ENCODE measurements at regions not wholly inside any gene's neighbourhood (a gene's known extent, or its start where the extent isn't known, plus 50 kb on each side); places are given as distances from the start of the nearest gene placed in this dataset.
"Not testable (repeated sequence)": the region's sequence is repeated elsewhere in the genome, so short reads cannot be mapped to it uniquely, and the experiment has no call there.

GRCh38 chr18:1488957-1489356 lies 584.3 kb downstream of the ADCYAP1 start:
- POLR2A ChIA-PET, result no interaction called here

DNA sequence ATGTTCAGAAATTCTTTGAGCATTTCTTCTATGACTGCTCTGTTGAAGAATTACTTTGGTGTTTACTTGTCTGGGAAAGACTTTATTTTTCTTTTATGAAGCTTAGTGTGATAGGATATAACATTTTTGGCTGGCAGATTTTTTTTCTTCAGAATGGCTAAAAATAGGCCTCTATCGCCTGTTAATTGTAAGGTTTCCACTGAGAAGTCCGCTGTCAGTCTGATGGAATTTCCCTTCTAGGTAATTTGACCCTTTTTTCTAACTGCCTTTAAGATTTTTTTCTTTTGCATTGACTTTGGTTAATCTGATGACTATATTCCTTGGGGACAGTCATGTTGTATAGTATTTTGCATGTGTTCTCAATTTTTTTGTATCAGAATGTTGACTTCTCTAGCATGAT lies 590.7 kb downstream of the ADCYAP1 start:
- ChIA-PET CTCF (no interaction called here), POLR2A (no interaction called here)
- Mint-ChIP-seq H3K9me3 (ENCODE audit: insufficient read depth) (peaks cover 4% of the 10 kb centered on the region), H3K4me1 (ENCODE audit: low read depth) (no peaks in the 10 kb centered on the region), H3K4me3 (no peak overlapping the region), H3K27ac (no peak overlapping the region), H3K36me3 (ENCODE audit: low read depth) (no peaks in the 10 kb centered on the region), H3K27me3 (ENCODE audit: low read depth) (no peaks in the 10 kb centered on the region)
- ATAC-seq (no peak), DNase-seq (no peak)

More at GRCh38 chr18:1488957-1489356, 584.3 kb downstream of the ADCYAP1 start:
- Mint-ChIP-seq H3K9me3 (ENCODE audit: insufficient read depth) (no peaks in the 10 kb centered on the region), H3K27ac (no peak overlapping the region), H3K4me1 (ENCODE audit: low read depth) (no peaks in the 10 kb centered on the region), H3K27me3 (ENCODE audit: low read depth) (no peaks in the 10 kb centered on the region), H3K36me3 (ENCODE audit: low read depth) (no peaks in the 10 kb centered on the region), H3K4me3 (no peak overlapping the region)
- ATAC-seq (no peak), DNase-seq (no peak)
- CTCF ChIA-PET, result no interaction called here

DNA sequence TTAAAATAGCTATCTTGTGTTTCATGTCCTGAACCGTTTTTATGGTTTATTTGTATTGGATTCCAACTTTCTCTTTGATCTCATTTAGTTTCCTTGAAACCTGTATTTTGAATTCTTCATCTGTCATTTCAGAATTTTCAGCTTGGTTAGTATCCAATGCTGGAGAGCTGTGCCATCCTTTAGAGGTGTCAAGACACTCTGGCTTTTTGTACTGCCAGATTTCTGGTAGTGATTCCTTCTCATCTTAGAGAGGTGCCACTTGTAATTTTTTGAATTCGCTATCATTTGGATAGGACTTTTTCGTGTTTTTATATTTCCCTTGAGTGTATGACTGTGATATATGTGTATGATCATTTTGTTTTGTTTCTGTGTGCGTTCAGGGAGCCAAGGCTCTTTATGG lies 591.4 kb downstream of the ADCYAP1 start:
- Mint-ChIP-seq H3K36me3 (ENCODE audit: low read depth) (no peaks in the 10 kb centered on the region), H3K4me1 (ENCODE audit: low read depth) (no peaks in the 10 kb centered on the region), H3K27ac (no peak overlapping the region), H3K9me3 (ENCODE audit: insufficient read depth) (peaks cover 4% of the 10 kb centered on the region), H3K27me3 (ENCODE audit: low read depth) (no peaks in the 10 kb centered on the region), H3K4me3 (no peak overlapping the region)
- DNase-seq (no peak), ATAC-seq (no peak)
- ChIA-PET POLR2A (no interaction called here), CTCF (no interaction called here)

DNA sequence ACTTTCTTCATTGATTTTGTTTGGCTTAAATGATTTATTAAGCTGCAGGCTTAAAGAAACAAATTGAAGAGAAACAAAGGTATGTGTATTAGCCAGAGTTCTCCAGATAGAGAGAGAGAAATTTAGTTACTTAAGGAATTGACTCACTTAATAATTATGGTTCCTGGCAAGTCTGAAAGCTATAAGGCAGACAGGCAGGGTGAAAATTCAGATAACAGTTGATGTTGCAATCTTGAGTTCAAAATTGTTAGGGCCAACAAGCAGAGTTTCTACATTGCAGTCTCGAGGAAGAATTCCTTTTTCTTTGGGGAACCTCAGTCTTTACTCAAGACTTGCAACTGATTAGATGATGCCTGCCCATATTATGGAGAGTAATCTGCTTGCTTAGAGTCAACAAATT lies 593.5 kb downstream of the ADCYAP1 start:
- Mint-ChIP-seq H3K36me3 (ENCODE audit: low read depth) (no peaks in the 10 kb centered on the region), H3K4me1 (ENCODE audit: low read depth) (no peaks in the 10 kb centered on the region), H3K27me3 (ENCODE audit: low read depth) (no peaks in the 10 kb centered on the region), H3K27ac (no peak overlapping the region), H3K4me3 (no peak overlapping the region), H3K9me3 (ENCODE audit: insufficient read depth) (peaks cover 4% of the 10 kb centered on the region)
- ChIA-PET POLR2A (no interaction called here), CTCF (no interaction called here)
- no peak for ATAC-seq
- DNase-seq, result no peak

DNA sequence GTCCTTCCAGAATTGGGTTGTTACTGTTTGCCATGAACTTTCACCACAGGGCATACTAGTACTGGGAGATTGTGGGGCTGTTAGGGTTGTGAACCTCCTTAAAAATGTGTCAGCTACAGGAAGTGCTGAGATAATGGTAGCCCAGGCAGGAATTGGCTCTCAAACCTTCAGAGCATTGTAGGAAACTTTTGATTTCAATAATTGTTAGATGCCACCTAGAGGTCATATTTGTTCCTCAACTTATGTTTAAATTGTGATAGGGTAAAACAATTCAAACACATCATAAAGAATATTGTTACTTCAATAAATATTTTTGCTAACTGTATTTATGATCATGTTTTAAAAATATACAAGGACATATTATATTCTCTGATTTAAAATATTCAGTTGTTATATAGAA lies 594.6 kb downstream of the ADCYAP1 start:
- ATAC-seq (no peak), DNase-seq (no peak)
- POLR2A ChIA-PET, result no interaction called here
- CTCF ChIA-PET, result no interaction called here
- Mint-ChIP-seq H3K9me3 (ENCODE audit: insufficient read depth) (peaks cover 4% of the 10 kb centered on the region), H3K4me1 (ENCODE audit: low read depth) (no peaks in the 10 kb centered on the region), H3K4me3 (no peak overlapping the region), H3K27ac (no peak overlapping the region), H3K27me3 (ENCODE audit: low read depth) (no peaks in the 10 kb centered on the region), H3K36me3 (ENCODE audit: low read depth) (no peaks in the 10 kb centered on the region)

- ChIA-PET CTCF (no interaction called here), POLR2A (no interaction called here)
- no peaks in the 10 kb centered on the region for H3K36me3 Mint-ChIP-seq (ENCODE audit: low read depth)
- H3K9me3 Mint-ChIP-seq (ENCODE audit: insufficient read depth), result no peaks in the 10 kb centered on the region
- ATAC-seq (no peak), DNase-seq (no peak)
- H3K27me3 Mint-ChIP-seq (ENCODE audit: low read depth), result no peaks in the 10 kb centered on the region
- no peak overlapping the region for H3K4me3 Mint-ChIP-seq
- no peak overlapping the region for H3K27ac Mint-ChIP-seq
- H3K4me1 Mint-ChIP-seq (ENCODE audit: low read depth), result no peaks in the 10 kb centered on the region
These were observed 599.2 kb downstream of the ADCYAP1 start for GRCh38 chr18:1503847-1504246.

DNA sequence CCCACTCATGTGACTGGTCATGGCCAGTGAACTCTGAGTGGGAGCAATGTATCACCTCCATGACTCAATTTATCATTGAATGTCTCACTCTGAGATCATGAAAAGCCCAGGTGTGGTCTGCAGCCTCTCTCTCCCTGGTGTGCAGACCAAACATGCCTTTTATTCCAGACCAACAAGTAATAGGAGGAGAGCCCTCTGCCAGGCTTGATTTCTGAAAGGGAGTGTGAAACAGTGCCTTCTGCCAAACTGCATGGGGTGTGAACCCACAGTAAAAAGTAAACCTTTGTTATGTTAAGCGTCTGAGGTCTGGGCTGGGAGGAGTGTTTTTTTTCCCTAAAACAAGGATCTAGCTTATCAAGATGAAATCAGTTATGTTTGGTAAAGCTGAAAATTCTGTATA lies 601.2 kb downstream of the ADCYAP1 start:
- Mint-ChIP-seq H3K27me3 (ENCODE audit: low read depth) (no peaks in the 10 kb centered on the region), H3K27ac (no peak overlapping the region), H3K9me3 (ENCODE audit: insufficient read depth) (no peaks in the 10 kb centered on the region), H3K4me1 (ENCODE audit: low read depth) (no peaks in the 10 kb centered on the region), H3K36me3 (ENCODE audit: low read depth) (no peaks in the 10 kb centered on the region), H3K4me3 (no peak overlapping the region)
- POLR2A ChIA-PET, result no interaction called here
- CTCF ChIA-PET, result no interaction called here
- no peak for DNase-seq
- ATAC-seq, result no peak

DNA sequence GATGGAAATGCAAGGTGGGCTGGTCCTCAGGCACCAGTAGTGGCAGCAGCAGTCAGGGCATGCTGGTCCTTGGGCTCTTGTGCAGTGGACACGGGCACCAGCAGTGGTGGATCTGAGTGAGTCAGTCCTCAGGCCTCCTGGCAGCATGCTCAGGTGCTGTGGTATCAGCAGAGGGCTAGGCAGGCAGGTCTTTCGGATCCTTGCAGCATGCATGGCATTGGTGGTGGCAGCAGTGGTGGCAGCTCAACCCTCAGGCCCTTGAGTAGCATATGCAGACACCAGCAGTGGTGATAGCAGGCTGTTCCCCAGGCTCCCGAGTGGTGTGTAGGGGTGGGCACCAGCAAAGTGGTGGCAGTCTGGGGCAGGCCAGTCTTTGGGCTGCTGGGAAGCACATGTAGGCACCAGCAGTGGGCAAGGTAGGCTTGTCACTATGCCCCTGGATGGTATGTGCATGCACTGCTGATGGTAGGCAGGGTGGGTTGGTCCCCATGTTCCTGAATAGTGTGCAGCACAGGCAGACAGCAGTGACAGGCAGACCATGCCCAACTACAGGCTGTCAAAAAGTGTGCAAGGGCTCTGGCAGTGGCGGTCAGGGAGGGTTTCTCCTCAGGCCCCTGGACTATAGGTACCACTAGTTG lies 606.0 kb downstream of the ADCYAP1 start:
- POLR2A ChIA-PET, result no interaction called here
- Mint-ChIP-seq H3K9me3 (ENCODE audit: insufficient read depth) (no peaks in the 10 kb centered on the region), H3K36me3 (ENCODE audit: low read depth) (no peaks in the 10 kb centered on the region), H3K27me3 (ENCODE audit: low read depth) (no peaks in the 10 kb centered on the region), H3K27ac (no peak overlapping the region), H3K4me3 (no peak overlapping the region), H3K4me1 (ENCODE audit: low read depth) (no peaks in the 10 kb centered on the region)
- no peak for ATAC-seq
- DNase-seq, result no peak
- CTCF ChIA-PET, result no interaction called here

GRCh38 chr18:1511619-1512311 lies 607.1 kb downstream of the ADCYAP1 start:
- Mint-ChIP-seq H3K27me3 (ENCODE audit: low read depth) (no peaks in the 10 kb centered on the region), H3K9me3 (ENCODE audit: insufficient read depth) (no peaks in the 10 kb centered on the region), H3K4me3 (no peak overlapping the region), H3K4me1 (ENCODE audit: low read depth) (no peaks in the 10 kb centered on the region), H3K36me3 (ENCODE audit: low read depth) (no peaks in the 10 kb centered on the region), H3K27ac (no peak overlapping the region)
- no peak for ATAC-seq
- CTCF ChIA-PET, result no interaction called here
- POLR2A ChIA-PET, result no interaction called here
- DNase-seq, result no peak

DNA sequence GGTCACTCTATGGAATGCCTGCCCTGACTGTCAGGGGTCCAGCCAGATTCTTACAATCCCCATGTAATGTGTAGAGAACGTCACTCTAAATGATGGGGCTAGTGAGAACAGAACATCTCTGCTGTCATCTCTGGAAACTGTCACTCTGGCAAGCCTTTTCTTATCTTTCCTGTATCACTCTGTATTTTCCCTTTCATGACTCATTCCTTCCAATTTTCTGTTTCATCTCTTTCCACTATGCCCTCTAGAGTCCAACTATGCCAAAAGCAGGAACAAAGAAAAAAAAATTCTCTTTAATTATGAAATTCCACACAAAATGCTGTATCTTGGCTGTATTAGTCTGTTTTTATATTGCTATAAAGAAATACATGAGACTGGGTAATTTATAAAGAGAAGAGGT lies 608.8 kb downstream of the ADCYAP1 start:
- no peaks in the 10 kb centered on the region for H3K36me3 Mint-ChIP-seq (ENCODE audit: low read depth)
- POLR2A ChIA-PET, result no interaction called here
- no peak overlapping the region for H3K27ac Mint-ChIP-seq
- CTCF ChIA-PET, result no interaction called here
- H3K4me1 Mint-ChIP-seq (ENCODE audit: low read depth), result no peaks in the 10 kb centered on the region
- H3K4me3 Mint-ChIP-seq, result no peak overlapping the region
- no peaks in the 10 kb centered on the region for H3K9me3 Mint-ChIP-seq (ENCODE audit: insufficient read depth)
- no peak for ATAC-seq
- no peaks in the 10 kb centered on the region for H3K27me3 Mint-ChIP-seq (ENCODE audit: low read depth)
- no peak for DNase-seq

GRCh38 chr18:1521588-1522248 lies 617.0 kb downstream of the ADCYAP1 start:
- ATAC-seq; CTCF ChIA-PET; POLR2A ChIA-PET; DNase-seq; H3K4me1 Mint-ChIP-seq (ENCODE audit: low read depth); H3K27me3 Mint-ChIP-seq (ENCODE audit: low read depth); H3K4me3 Mint-ChIP-seq; H3K9me3 Mint-ChIP-seq (ENCODE audit: insufficient read depth); H3K36me3 Mint-ChIP-seq (ENCODE audit: low read depth); H3K27ac Mint-ChIP-seq: not testable (repeated sequence)

DNA sequence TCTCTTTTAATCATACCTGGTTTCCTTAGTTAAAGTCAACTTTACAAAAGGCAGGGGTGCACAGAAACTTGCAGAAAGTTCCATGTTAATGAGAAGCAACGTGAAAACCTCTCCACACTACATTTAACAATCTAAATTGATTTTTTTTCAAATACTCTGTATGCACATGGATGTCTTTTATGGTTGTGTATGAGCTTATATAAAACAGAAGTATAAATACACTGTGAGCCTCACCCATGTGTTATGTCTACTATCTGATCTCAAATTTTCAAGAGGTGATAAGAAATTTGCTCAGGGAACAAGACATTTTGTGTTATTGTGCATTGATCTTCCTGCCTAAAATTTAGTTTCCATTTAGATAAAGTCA lies 617.6 kb downstream of the ADCYAP1 start:
- no peak overlapping the region for H3K27ac Mint-ChIP-seq
- H3K9me3 Mint-ChIP-seq (ENCODE audit: insufficient read depth), result peaks cover 4% of the 10 kb centered on the region
- ChIA-PET POLR2A (no interaction called here), CTCF (no interaction called here)
- no peaks in the 10 kb centered on the region for H3K4me1 Mint-ChIP-seq (ENCODE audit: low read depth)
- ATAC-seq, result no peak
- no peaks in the 10 kb centered on the region for H3K27me3 Mint-ChIP-seq (ENCODE audit: low read depth)
- H3K4me3 Mint-ChIP-seq, result no peak overlapping the region
- H3K36me3 Mint-ChIP-seq (ENCODE audit: low read depth), result no peaks in the 10 kb centered on the region
- DNase-seq, result no peak

- H3K36me3 Mint-ChIP-seq (ENCODE audit: low read depth), result no peaks in the 10 kb centered on the region
- CTCF ChIA-PET, result no interaction called here
- no peaks in the 10 kb centered on the region for H3K4me1 Mint-ChIP-seq (ENCODE audit: low read depth)
- H3K9me3 Mint-ChIP-seq (ENCODE audit: insufficient read depth), result peaks cover 2% of the 10 kb centered on the region
- ATAC-seq (no peak), DNase-seq (no peak)
- H3K4me3 Mint-ChIP-seq, result no peak overlapping the region
- no peak overlapping the region for H3K27ac Mint-ChIP-seq
- POLR2A ChIA-PET, result no interaction called here
- H3K27me3 Mint-ChIP-seq (ENCODE audit: low read depth), result no peaks in the 10 kb centered on the region
These were observed 622.3 kb downstream of the ADCYAP1 start for GRCh38 chr18:1526991-1527390.

Measured in activated CD8-positive, alpha-beta T cell treated with anti-CD3 and anti-CD28 coated beads, Interleukin-2, amount 10 ng/mL, durations not matched to agents 7 days and 5 days (primary cell).